GM04503 (cell line): ENCODE measurements at regions not wholly inside any gene's neighbourhood (a gene's known extent, or its start where the extent isn't known, plus 50 kb on each side); places are given as distances from the start of the nearest gene placed in this dataset.
"Not testable (repeated sequence)": the region's sequence is repeated elsewhere in the genome, so short reads cannot be mapped to it uniquely, and the experiment has no call there.

Experiments used
- DNase-seq: peaks from one replicate; pipeline ENCODE4 v3.0.0-alpha.2; 2012; ENCODE audit warnings: low read depth

- DNase-seq = no peak
Measured at GRCh38 chr19:31885280-31885853, 460.0 kb upstream of the ZNF507 start.

- no peak for DNase-seq
Measured at GRCh38 chr19:31890230-31890629, 455.2 kb upstream of the ZNF507 start.

- no peak for DNase-seq
Measured at GRCh38 chr19:31892060-31892459, 453.4 kb upstream of the ZNF507 start.

- not testable (repeated sequence) for DNase-seq
Measured at GRCh38 chr19:31893491-31893890, 451.9 kb upstream of the ZNF507 start.

- DNase-seq = no peak
Measured at GRCh38 chr19:31894451-31894850, 451.0 kb upstream of the ZNF507 start.

- DNase-seq = no peak
Measured at GRCh38 chr19:31897292-31897691, 448.1 kb upstream of the ZNF507 start.

- no peak for DNase-seq
Measured at GRCh38 chr19:31900991-31901390, 444.4 kb upstream of the ZNF507 start.

GRCh38 chr19:31902821-31903220 lies 442.6 kb upstream of the ZNF507 start:
- DNase-seq = no peak

GRCh38 chr19:31903979-31904378 lies 441.4 kb upstream of the ZNF507 start:
- DNase-seq = no peak

GRCh38 chr19:31906111-31906871 lies 439.1 kb upstream of the ZNF507 start:
- no peak for DNase-seq

GRCh38 chr19:31907661-31908060 lies 437.7 kb upstream of the ZNF507 start:
- DNase-seq = no peak

- DNase-seq = no peak
Measured at GRCh38 chr19:31908080-31908479, 437.3 kb upstream of the ZNF507 start.

- no peak for DNase-seq
Measured at GRCh38 chr19:31908496-31909225, 436.7 kb upstream of the ZNF507 start.

GRCh38 chr19:31910224-31910623 lies 435.2 kb upstream of the ZNF507 start:
- no peak for DNase-seq

GRCh38 chr19:31911577-31911976 lies 433.8 kb upstream of the ZNF507 start:
- no peak for DNase-seq

GRCh38 chr19:31913103-31913661 lies 432.2 kb upstream of the ZNF507 start:
- DNase-seq = no peak

- DNase-seq = no peak
Measured at GRCh38 chr19:31930401-31930800, 415.0 kb upstream of the ZNF507 start.

- DNase-seq = no peak
Measured at GRCh38 chr19:31937983-31938382, 407.4 kb upstream of the ZNF507 start.

GRCh38 chr19:31938675-31939074 lies 406.7 kb upstream of the ZNF507 start:
- no peak for DNase-seq

GRCh38 chr19:31940396-31940795 lies 405.0 kb upstream of the ZNF507 start:
- DNase-seq = no peak

- no peak for DNase-seq
Measured at GRCh38 chr19:31943191-31943661, 402.2 kb upstream of the ZNF507 start.

GRCh38 chr19:31943778-31944177 lies 401.6 kb upstream of the ZNF507 start:
- DNase-seq = no peak

- DNase-seq = no peak
Measured at GRCh38 chr19:31944326-31944725, 401.1 kb upstream of the ZNF507 start.
